ENCODE measurements at regions not wholly inside any gene's neighbourhood (a gene's known extent, or its start where the extent isn't known, plus 50 kb on each side); places are given as distances from the start of the nearest gene placed in this dataset.

DNA sequence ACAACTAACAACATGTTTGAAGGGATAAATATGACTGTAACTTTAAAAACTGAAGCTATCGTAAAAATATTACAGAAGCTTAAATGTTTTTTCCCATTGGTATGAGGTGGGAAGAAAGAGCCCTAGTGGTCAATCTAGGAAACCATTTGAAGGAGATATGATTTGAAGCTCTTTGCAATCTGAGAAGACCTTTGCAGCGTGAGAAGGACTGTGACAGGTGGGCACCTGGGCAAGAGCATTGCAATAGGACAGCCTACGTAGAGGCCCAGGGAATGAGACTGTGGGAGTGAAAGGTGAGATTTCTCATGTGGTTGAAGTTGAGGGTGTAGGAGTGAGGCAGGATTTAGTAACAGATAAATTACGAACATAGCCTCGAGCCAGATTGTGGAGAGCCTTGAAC is 108.0 kb upstream of the PDE7B start:
- TF ChIP-seq, protein P1, sequence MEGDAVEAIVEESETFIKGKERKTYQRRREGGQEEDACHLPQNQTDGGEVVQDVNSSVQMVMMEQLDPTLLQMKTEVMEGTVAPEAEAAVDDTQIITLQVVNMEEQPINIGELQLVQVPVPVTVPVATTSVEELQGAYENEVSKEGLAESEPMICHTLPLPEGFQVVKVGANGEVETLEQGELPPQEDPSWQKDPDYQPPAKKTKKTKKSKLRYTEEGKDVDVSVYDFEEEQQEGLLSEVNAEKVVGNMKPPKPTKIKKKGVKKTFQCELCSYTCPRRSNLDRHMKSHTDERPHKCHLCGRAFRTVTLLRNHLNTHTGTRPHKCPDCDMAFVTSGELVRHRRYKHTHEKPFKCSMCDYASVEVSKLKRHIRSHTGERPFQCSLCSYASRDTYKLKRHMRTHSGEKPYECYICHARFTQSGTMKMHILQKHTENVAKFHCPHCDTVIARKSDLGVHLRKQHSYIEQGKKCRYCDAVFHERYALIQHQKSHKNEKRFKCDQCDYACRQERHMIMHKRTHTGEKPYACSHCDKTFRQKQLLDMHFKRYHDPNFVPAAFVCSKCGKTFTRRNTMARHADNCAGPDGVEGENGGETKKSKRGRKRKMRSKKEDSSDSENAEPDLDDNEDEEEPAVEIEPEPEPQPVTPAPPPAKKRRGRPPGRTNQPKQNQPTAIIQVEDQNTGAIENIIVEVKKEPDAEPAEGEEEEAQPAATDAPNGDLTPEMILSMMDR (IDR thresholded peaks at IDR 0.05) = no peak
- TF ChIP-seq EZH2 (IDR thresholded peaks at IDR 0.05; ENCODE audit: borderline replicate concordance, insufficient read depth, low read depth, low read length, poor library complexity, severe bottlenecking) = no peak

All from B cell (primary cell).